Esophagus muscularis mucosa (tissue), 4 donors: ENCODE measurements at regions not wholly inside any gene's neighbourhood (a gene's known extent, or its start where the extent isn't known, plus 50 kb on each side); places are given as distances from the start of the nearest gene placed in this dataset.
"Not testable (repeated sequence)": the region's sequence is repeated elsewhere in the genome, so short reads cannot be mapped to it uniquely, and the experiment has no call there.

Source experiments
- DNase-seq: peaks from one replicate; pipeline ENCODE4 v3.0.0-alpha.2; 2017; ENCODE audit errors: extremely low spot score
- H3K27ac ChIP-seq, 4 donors: fragments of 200-600 bp; sonication (generic); replicated peaks in 1 of 4; 1 replicate in 3 of 4; 2 replicates in 1 of 4; pipeline ENCODE4 v1.5.1; 2016 to 2019; ENCODE audit warnings: mild to moderate bottlenecking in 1 of 4
- H3K27me3 ChIP-seq, 4 donors: fragments of 200-600 bp; sonication (generic); one replicate each; pipeline versions ENCODE4 v1.5.1 to v1.6.0; 2016 to 2019
- H3K36me3 ChIP-seq, 4 donors: fragments of 200-600 bp; sonication (generic); one replicate each; pipeline ENCODE4 v1.5.1; 2016 to 2019
- H3K4me1 ChIP-seq, 4 donors: fragments of 200-600 bp; sonication (generic); one replicate each; pipeline ENCODE4 v1.5.1; 2016 to 2019
- H3K4me3 ChIP-seq, 4 donors: fragments of 200-600 bp; sonication (generic); 1 replicate in 2 of 4; 2 replicates in 2 of 4; pipeline ENCODE4 v1.5.1; 2016 to 2019; ENCODE audit warnings: mild to moderate bottlenecking in 4 of 4, moderate library complexity in 1 of 4
- H3K9me3 ChIP-seq, 4 donors: fragments of 200-600 bp; sonication (generic); 1 replicate in 3 of 4; 2 replicates in 1 of 4; pipeline ENCODE4 v1.5.1; 2016 to 2019
- EP300 ChIP-seq: sonication (generic); formaldehyde crosslinking; IDR thresholded peaks from one replicate; pipeline ENCODE4 v1.6.1; 2017; ENCODE audit warnings: antibody characterized with exemption
- POLR2A ChIP-seq: fragments of 450-650 bp; IDR thresholded peaks from one replicate; pipeline ENCODE4 v1.6.1; 2017; ENCODE audit warnings: antibody characterized with exemption, moderate library complexity, mild to moderate bottlenecking, low read depth
- POLR2AphosphoS5 ChIP-seq, 2 donors: sonication (generic); formaldehyde crosslinking; IDR thresholded peaks; one replicate each; pipeline ENCODE4 v1.6.1; 2017; ENCODE audit warnings: antibody characterized with exemption in 2 of 2
- WGBS: methylation state at CpG from one replicate; pipeline ENCODE4 v1.1.5; 2018; 5-methylcytosine and 5-hydroxymethylcytosine counted together
- intact Hi-C: fragments of 100-400 bp; cut with DNase I; formaldehyde crosslinking; loops from one replicate; pipeline ENCODE4 v1.15.1; 2023
- TF ChIP-seq, protein P1 (sequence below), 3 experiments: fragments of 200-600 bp in 2 of 3; fragments of 450-650 bp in 1 of 3; sonication (generic) in 2 of 3; IDR thresholded peaks; one replicate each; pipeline ENCODE4 v1.5.1; 2017 to 2019; ENCODE audit warnings: antibody characterized with exemption in 3 of 3, mild to moderate bottlenecking in 2 of 3, moderate library complexity in 1 of 3

DNA sequence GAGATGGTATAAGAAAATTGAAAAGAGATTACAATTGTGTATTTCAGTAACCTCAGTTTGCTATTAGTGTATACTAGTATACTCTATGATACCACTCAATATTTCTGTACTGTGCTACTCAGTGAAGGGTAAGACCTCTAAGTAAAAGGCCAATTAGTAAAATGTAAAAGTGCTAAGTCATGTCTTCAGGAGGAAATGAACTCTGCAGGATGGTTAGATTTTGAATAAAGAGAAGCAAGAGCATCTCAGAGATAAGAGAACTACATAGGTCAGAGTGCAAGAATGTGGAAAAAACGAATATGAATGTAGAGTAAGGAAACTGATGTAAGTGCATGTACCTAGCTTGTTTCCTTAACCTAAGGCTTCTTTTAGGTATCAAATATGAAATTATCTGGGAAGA is 796.6 kb upstream of the GBE1 start:
- no peak overlapping the region for H3K27ac ChIP-seq
- TF ChIP-seq POLR2A = no peak
- no peak for TF ChIP-seq EP300
- no peak for TF ChIP-seq POLR2AphosphoS5 (IDR thresholded peaks at IDR 0.05)
- TF ChIP-seq, protein P1, sequence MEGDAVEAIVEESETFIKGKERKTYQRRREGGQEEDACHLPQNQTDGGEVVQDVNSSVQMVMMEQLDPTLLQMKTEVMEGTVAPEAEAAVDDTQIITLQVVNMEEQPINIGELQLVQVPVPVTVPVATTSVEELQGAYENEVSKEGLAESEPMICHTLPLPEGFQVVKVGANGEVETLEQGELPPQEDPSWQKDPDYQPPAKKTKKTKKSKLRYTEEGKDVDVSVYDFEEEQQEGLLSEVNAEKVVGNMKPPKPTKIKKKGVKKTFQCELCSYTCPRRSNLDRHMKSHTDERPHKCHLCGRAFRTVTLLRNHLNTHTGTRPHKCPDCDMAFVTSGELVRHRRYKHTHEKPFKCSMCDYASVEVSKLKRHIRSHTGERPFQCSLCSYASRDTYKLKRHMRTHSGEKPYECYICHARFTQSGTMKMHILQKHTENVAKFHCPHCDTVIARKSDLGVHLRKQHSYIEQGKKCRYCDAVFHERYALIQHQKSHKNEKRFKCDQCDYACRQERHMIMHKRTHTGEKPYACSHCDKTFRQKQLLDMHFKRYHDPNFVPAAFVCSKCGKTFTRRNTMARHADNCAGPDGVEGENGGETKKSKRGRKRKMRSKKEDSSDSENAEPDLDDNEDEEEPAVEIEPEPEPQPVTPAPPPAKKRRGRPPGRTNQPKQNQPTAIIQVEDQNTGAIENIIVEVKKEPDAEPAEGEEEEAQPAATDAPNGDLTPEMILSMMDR (IDR thresholded peaks at IDR 0.05) = no peak
- no peaks in the 10 kb centered on the region for H3K9me3 ChIP-seq
- no peak overlapping the region for H3K4me3 ChIP-seq
- H3K36me3 ChIP-seq = no peaks in the 10 kb centered on the region
- no peak for DNase-seq
- intact Hi-C loops = no loop called here
- H3K27me3 ChIP-seq = no peaks in the 10 kb centered on the region
- 49% methylated on average over 1 of the region's 1 CpG for WGBS
- peaks cover 0 to 8% (median 0%) of the 10 kb centered on the region in 4 donors for H3K4me1 ChIP-seq

DNA sequence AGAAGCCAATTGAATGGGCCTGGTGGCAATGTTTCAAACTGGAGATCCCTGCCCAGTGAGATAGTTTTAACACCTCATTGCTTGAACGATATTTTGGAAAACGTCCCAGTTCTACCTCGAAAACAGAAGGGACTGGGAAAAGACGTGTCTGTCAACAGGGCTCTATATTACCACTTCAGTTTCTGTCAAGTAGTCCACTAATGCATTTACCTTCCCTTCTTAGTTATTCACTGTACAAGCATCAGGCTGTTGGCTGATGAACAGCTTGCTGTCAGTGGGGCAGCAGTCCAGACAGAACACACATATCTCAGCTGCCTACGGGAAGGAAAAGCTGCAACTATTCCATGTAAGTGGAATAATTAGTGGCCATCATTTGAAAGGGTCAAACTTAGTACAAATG is 794.7 kb upstream of the GBE1 start:
- Histone ChIP-seq H3K36me3 (no peaks in the 10 kb centered on the region), H3K27me3 (no peaks in the 10 kb centered on the region), H3K9me3 (no peaks in the 10 kb centered on the region), H3K4me1 (peaks cover 0 to 8% (median 0%) of the 10 kb centered on the region in 4 donors), H3K27ac (no peak overlapping the region), H3K4me3 (no peak overlapping the region)
- 28% methylated on average over 5 of the region's 5 CpGs for WGBS
- no peak for TF ChIP-seq POLR2A
- no peak for DNase-seq
- intact Hi-C loops = no loop called here

DNA sequence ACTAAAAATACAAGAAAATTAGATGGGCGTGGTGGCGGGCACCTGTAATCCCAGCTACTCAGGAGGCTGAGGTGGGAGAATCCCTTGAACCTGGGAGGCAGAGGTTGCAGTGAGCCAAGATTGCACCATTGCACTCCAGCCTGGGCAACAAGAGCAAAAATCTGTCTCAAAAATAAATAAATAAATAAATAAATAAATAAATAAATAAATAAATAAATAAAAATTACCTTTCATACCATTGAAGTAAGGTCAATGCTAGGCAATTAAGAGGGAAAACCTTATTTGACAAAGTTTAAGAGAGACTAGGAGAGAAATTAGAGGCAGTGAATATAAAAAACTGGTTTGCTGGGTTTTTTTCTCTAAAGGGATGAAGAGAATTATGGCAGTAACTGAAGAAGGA is 781.1 kb upstream of the GBE1 start:
- WGBS = 93% methylated on average over 2 of the region's 2 CpGs
- H3K36me3 ChIP-seq, H3K9me3 ChIP-seq, H3K4me3 ChIP-seq, H3K27me3 ChIP-seq, DNase-seq, H3K4me1 ChIP-seq, intact Hi-C loops, H3K27ac ChIP-seq: not testable (repeated sequence)

DNA sequence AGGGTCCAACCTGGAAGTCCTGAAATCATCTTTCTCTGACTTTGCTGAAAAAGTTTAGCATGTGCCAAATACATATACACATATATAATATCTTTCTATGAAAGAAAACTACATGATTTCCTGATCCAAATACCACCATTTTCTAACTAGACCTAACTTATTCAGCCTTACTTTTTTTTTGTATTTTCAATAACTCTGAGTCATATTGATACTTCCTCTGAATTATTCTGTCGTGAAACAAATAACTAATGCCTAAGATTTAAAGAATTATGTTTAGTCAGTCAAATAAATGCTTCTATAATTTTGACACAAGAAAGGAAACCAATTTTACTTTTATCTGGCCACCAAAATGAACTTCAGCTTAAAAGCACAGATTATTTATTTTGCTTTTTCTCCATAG is 760.2 kb upstream of the GBE1 start:
- Histone ChIP-seq H3K9me3 (no peaks in the 10 kb centered on the region), H3K36me3 (no peaks in the 10 kb centered on the region), H3K27me3 (no peaks in the 10 kb centered on the region), H3K27ac (no peak overlapping the region), H3K4me1 (no peaks in the 10 kb centered on the region), H3K4me3 (no peak overlapping the region)
- WGBS = 78% methylated on average over 1 of the region's 1 CpG
- TF ChIP-seq, protein P1 (IDR thresholded peaks at IDR 0.05) = no peak
- no peak for DNase-seq
- intact Hi-C loops = no loop called here

DNA sequence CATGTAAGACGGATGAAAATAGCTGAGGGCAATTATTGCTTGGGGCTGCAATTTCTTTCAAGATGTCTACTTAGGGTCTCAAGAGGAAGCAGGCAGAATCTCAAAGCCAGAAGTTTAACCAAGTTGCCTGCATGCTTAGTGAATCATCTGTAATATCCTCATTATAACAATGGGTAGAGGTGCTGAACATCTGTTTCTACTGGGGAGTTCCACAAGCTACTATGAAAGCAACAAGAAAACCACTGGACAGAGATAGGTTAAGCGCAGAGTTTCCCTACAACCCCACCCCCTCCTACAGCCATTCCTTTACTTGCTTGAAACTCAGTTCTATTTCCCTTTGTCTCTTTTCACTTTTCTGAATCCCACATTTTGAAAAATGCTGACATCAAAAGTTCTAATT is 759.4 kb upstream of the GBE1 start:
- Histone ChIP-seq H3K36me3 (no peaks in the 10 kb centered on the region), H3K4me1 (no peaks in the 10 kb centered on the region), H3K9me3 (no peaks in the 10 kb centered on the region), H3K4me3 (no peak overlapping the region), H3K27me3 (no peaks in the 10 kb centered on the region), H3K27ac (no peak overlapping the region)
- intact Hi-C loops = no loop called here
- DNase-seq = no peak
- TF ChIP-seq POLR2A = no peak
- TF ChIP-seq EP300 = no peak
- TF ChIP-seq, protein P1 (IDR thresholded peaks at IDR 0.05) = no peak
- TF ChIP-seq POLR2AphosphoS5 (IDR thresholded peaks at IDR 0.05) = no peak
- WGBS = 42% methylated on average over 2 of the region's 2 CpGs

DNA sequence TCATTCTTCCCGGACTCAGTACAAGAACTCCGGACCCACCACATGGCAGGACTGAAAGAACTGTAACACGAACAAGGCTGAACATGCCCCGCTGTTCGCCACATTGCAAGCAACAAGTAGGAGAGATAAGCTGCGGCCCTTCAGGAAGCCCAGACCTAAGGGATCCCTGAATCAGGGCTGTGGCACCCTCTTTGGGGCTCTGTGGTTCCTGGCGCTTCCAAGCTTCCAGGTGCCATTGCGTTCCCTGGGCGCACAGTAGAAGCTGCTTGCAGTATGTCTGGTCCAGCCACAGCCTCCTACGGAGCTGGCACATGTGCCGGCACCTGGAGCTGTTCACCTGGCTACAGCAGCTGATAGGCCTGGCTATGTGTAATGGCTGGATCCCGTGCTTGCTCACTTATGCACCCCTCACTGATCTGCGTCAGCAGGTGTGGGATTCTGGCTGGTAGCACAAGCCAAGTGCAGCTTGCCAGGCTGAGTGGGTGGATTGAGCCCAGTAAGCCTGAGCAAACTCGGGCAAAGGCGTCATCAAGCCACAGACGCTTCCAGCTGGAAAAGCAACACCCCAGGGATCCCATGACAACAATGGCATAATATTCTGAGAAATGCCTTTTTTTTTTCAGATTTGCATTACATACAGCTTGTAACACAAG is 748.6 kb upstream of the GBE1 start:
- H3K4me1 ChIP-seq = no peaks in the 10 kb centered on the region
- WGBS = 84% methylated on average over 15 of the region's 16 CpGs
- peaks cover 0 to 5% (median 0%) of the 10 kb centered on the region in 4 donors for H3K27me3 ChIP-seq
- H3K9me3 ChIP-seq = no peaks in the 10 kb centered on the region
- H3K27ac ChIP-seq = no peak overlapping the region
- TF ChIP-seq, protein P1 (IDR thresholded peaks at IDR 0.05) = no peak
- TF ChIP-seq POLR2A (no peak), POLR2AphosphoS5 (IDR thresholded peaks at IDR 0.05) (no peak), EP300 (no peak)
- DNase-seq = no peak
- intact Hi-C loops = no loop called here
- H3K4me3 ChIP-seq = no peak overlapping the region
- no peaks in the 10 kb centered on the region for H3K36me3 ChIP-seq
